ENCODE measurements at regions not wholly inside any gene's neighbourhood (a gene's known extent, or its start where the extent isn't known, plus 50 kb on each side); places are given as distances from the start of the nearest gene placed in this dataset.

DNA sequence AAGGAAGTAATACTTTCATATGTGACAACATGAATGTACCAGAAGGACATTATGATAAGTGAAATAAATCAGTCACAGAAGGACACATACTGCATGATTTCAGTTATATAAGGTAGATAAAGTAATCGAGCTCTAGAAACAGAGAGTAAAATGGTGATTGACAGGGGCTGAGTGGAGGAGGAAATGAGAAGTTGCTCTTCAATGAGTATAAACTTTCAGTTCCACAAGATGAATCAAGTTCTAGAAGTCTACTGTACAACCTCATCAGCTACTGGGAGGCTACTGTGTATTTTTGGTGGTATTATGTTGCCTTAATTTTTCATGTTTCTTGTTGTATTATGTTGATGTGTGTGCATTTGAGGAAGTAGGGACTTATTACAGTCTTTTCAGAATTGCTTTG lies 270.9 kb upstream of the GRIA3 start:
- no peak overlapping the region for H3K4me2 ChIP-seq (replicated peaks; ENCODE audit: extremely low read depth, low read length, poor library complexity, severe bottlenecking)
- no peaks in the 10 kb centered on the region for H3K79me2 ChIP-seq (ENCODE audit: insufficient read depth, low read length)
- no peaks in the 10 kb centered on the region for H3K27me3 Mint-ChIP-seq (ENCODE audit: low read depth in 3 of 3)
- peaks cover 14 to 15% of the 10 kb centered on the region in 2 donors for H3K9me3 ChIP-seq (replicated peaks in 1 of 2; ENCODE audit: control insufficient read depth in 1 of 2, insufficient read depth in 1 of 2, low read length in 2 of 2)
- H3K9ac ChIP-seq (ENCODE audit: insufficient read depth, low read length, poor library complexity, severe bottlenecking), result no peak overlapping the region
- no peaks in the 10 kb centered on the region for H3K36me3 Mint-ChIP-seq
- H4K20me1 ChIP-seq (ENCODE audit: insufficient read depth, low read length), result no peaks in the 10 kb centered on the region
- no peaks in the 10 kb centered on the region for H3K4me1 ChIP-seq (ENCODE audit: control insufficient read depth in 1 of 2, insufficient read depth in 2 of 2, low read length in 2 of 2)
- H3K4me3 Mint-ChIP-seq, result no peak overlapping the region
- H3K4me3 ChIP-seq (replicated peaks in 1 of 3; ENCODE audit: low read depth in 2 of 3, low read length in 3 of 3), result no peak overlapping the region
- no CpG with 5 or more reads among the region's 1 CpG for WGBS (ENCODE audit: insufficient coverage)
- peaks cover 3 to 15% (median 10%) of the 10 kb centered on the region in 7 donors for H3K9me3 Mint-ChIP-seq
- no peaks in the 10 kb centered on the region for H3K4me1 Mint-ChIP-seq
- no peak for DNase-seq
- H3K36me3 ChIP-seq (replicated peaks in 1 of 2; ENCODE audit: control insufficient read depth in 1 of 2, insufficient read depth in 2 of 2, low read length in 2 of 2), result no peaks in the 10 kb centered on the region
- H3K27ac ChIP-seq (ENCODE audit: low read depth in 1 of 2, low read length in 2 of 2), result no peak overlapping the region
- H3K27ac Mint-ChIP-seq, result no peak overlapping the region
- H2AFZ ChIP-seq (ENCODE audit: insufficient read depth, low read depth, low read length, poor library complexity, severe bottlenecking), result no peak overlapping the region
- TF ChIP-seq, protein P1, sequence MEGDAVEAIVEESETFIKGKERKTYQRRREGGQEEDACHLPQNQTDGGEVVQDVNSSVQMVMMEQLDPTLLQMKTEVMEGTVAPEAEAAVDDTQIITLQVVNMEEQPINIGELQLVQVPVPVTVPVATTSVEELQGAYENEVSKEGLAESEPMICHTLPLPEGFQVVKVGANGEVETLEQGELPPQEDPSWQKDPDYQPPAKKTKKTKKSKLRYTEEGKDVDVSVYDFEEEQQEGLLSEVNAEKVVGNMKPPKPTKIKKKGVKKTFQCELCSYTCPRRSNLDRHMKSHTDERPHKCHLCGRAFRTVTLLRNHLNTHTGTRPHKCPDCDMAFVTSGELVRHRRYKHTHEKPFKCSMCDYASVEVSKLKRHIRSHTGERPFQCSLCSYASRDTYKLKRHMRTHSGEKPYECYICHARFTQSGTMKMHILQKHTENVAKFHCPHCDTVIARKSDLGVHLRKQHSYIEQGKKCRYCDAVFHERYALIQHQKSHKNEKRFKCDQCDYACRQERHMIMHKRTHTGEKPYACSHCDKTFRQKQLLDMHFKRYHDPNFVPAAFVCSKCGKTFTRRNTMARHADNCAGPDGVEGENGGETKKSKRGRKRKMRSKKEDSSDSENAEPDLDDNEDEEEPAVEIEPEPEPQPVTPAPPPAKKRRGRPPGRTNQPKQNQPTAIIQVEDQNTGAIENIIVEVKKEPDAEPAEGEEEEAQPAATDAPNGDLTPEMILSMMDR (IDR thresholded peaks at IDR 0.05), result no peak
- no peaks in the 10 kb centered on the region for H3K27me3 ChIP-seq (ENCODE audit: control insufficient read depth in 2 of 2, insufficient read depth in 2 of 2, low read length in 2 of 2)
- intact Hi-C loops (cut with micrococcal nuclease), result no loop called here

DNA sequence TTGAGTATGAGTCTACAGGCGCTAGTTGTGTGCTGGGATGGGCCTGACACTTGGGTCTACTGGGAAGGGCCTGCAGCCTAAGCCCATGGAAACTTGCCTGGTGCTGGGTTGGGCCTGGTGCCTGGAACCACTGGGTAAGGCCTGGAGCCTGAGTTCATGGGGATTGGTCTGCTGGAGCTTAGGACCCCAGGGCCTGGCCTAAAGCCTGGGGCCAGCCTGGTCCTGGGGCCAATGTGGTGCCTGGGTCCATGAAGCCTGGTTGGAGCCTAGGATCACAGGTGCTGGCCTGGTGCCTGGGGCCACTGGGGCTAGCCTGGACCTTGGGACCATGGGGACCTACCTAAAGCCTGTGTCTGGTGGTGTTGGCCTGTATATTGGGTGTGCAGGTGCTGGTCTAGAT lies 270.3 kb upstream of the GRIA3 start:
- H3K4me3 ChIP-seq (replicated peaks in 1 of 3; ENCODE audit: low read depth in 2 of 3, low read length in 3 of 3), result no peak overlapping the region
- no peaks in the 10 kb centered on the region for H3K36me3 ChIP-seq (replicated peaks in 1 of 2; ENCODE audit: control insufficient read depth in 1 of 2, insufficient read depth in 2 of 2, low read length in 2 of 2)
- no peak overlapping the region for H3K4me2 ChIP-seq (replicated peaks; ENCODE audit: extremely low read depth, low read length, poor library complexity, severe bottlenecking)
- peaks cover 14 to 15% of the 10 kb centered on the region in 2 donors for H3K9me3 ChIP-seq (replicated peaks in 1 of 2; ENCODE audit: control insufficient read depth in 1 of 2, insufficient read depth in 1 of 2, low read length in 2 of 2)
- intact Hi-C loops (cut with micrococcal nuclease), result no loop called here
- no peaks in the 10 kb centered on the region for H3K4me1 Mint-ChIP-seq
- H3K9me3 Mint-ChIP-seq, result peaks cover 3 to 16% (median 11%) of the 10 kb centered on the region in 7 donors
- H3K4me3 Mint-ChIP-seq, result no peak overlapping the region
- no peaks in the 10 kb centered on the region for H4K20me1 ChIP-seq (ENCODE audit: insufficient read depth, low read length)
- no peak overlapping the region for H3K27ac ChIP-seq (ENCODE audit: low read depth in 1 of 2, low read length in 2 of 2)
- H3K36me3 Mint-ChIP-seq, result no peaks in the 10 kb centered on the region
- whole genome bisulfite sequencing (ENCODE audit: insufficient coverage), result 71% methylated on average over 1 of the region's 1 CpG
- H3K4me1 ChIP-seq (ENCODE audit: control insufficient read depth in 1 of 2, insufficient read depth in 2 of 2, low read length in 2 of 2), result no peaks in the 10 kb centered on the region
- TF ChIP-seq, protein P1 (IDR thresholded peaks at IDR 0.05), result no peak
- no peaks in the 10 kb centered on the region for H3K27me3 ChIP-seq (ENCODE audit: control insufficient read depth in 2 of 2, insufficient read depth in 2 of 2, low read length in 2 of 2)
- H3K79me2 ChIP-seq (ENCODE audit: insufficient read depth, low read length), result no peaks in the 10 kb centered on the region
- H3K9ac ChIP-seq (ENCODE audit: insufficient read depth, low read length, poor library complexity, severe bottlenecking), result no peak overlapping the region
- H3K27ac Mint-ChIP-seq, result no peak overlapping the region
- DNase-seq, result no peak
- no peaks in the 10 kb centered on the region for H3K27me3 Mint-ChIP-seq (ENCODE audit: low read depth in 3 of 3)
- H2AFZ ChIP-seq (ENCODE audit: insufficient read depth, low read depth, low read length, poor library complexity, severe bottlenecking), result no peak overlapping the region

All from CD14-positive monocyte (primary cell).